ENCODE measurements at regions not wholly inside any gene's neighbourhood (a gene's known extent, or its start where the extent isn't known, plus 50 kb on each side); places are given as distances from the start of the nearest gene placed in this dataset.

DNA sequence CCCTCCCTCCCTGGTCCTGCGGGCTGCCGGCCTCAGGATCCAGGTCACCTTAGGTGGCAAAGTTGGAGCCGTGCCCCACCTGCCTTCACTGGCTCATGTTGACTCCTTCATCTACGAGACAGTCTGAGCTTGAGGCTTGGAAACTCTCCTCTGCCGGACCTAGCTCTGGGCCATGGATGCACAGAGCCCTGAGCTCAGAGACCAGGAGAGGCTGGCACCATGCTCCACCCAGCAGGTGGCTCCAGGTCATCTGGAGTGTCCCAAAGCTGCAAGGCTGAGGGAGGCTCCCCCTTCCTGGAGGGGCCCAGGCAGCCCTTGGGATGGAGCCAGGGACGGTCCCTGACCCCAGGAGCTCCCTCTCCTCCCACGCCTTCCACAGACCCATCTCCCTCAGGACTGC, 81.3 kb downstream of the PDGFA start:
- Histone ChIP-seq H3K9me2 (ENCODE audit: insufficient read depth) (no peaks in the 10 kb centered on the region), H3K27me3 (ENCODE audit: insufficient read depth, low read length) (no peaks in the 10 kb centered on the region), H3K27ac (ENCODE audit: low read depth, low read length) (no peak overlapping the region), H3K4me3 (replicated peaks in 1 of 2; ENCODE audit: low read depth in 1 of 2, low read length in 2 of 2) (no peak overlapping the region), H3K4me1 (ENCODE audit: control insufficient read depth in 1 of 2, insufficient read depth in 2 of 2, low read length in 2 of 2) (peaks cover 2 to 13% of the 10 kb centered on the region in 2 experiments; a peak in 3 of 4 replicates), H3K79me2 (ENCODE audit: insufficient read depth, low read length) (no peaks in the 10 kb centered on the region), H3K4me2 (ENCODE audit: low read length) (no peak overlapping the region), H3K9ac (ENCODE audit: low read length) (no peak overlapping the region), H3K36me3 (ENCODE audit: control insufficient read depth in 1 of 2, insufficient read depth in 2 of 2, low read length in 2 of 2) (no peaks in the 10 kb centered on the region), H4K20me1 (ENCODE audit: insufficient read depth) (no peaks in the 10 kb centered on the region), H3K9me3 (ENCODE audit: control insufficient read depth in 1 of 2, insufficient read depth in 1 of 2, low read depth in 1 of 2, low read length in 2 of 2) (no peaks in the 10 kb centered on the region; a peak in 1 of 4 replicates), H2AFZ (ENCODE audit: low read depth, low read length, poor library complexity, severe bottlenecking) (no peak overlapping the region)
- ATAC-seq (no peak), DNase-seq (ENCODE audit: low read depth, low spot score) (no peak)
- BruUV-seq (replicated peaks): no TSS peak
- intact Hi-C loops (cut with micrococcal nuclease): no loop called here
- POLR2A ChIA-PET: no interaction called here
- CTCF ChIA-PET: no interaction called here
- TF ChIP-seq, protein P1, sequence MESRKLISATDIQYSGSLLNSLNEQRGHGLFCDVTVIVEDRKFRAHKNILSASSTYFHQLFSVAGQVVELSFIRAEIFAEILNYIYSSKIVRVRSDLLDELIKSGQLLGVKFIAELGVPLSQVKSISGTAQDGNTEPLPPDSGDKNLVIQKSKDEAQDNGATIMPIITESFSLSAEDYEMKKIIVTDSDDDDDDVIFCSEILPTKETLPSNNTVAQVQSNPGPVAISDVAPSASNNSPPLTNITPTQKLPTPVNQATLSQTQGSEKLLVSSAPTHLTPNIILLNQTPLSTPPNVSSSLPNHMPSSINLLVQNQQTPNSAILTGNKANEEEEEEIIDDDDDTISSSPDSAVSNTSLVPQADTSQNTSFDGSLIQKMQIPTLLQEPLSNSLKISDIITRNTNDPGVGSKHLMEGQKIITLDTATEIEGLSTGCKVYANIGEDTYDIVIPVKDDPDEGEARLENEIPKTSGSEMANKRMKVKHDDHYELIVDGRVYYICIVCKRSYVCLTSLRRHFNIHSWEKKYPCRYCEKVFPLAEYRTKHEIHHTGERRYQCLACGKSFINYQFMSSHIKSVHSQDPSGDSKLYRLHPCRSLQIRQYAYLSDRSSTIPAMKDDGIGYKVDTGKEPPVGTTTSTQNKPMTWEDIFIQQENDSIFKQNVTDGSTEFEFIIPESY (IDR thresholded peaks at IDR 0.05; ENCODE audit: extremely low read depth, insufficient replicate concordance, low read length): no peak
- TF ChIP-seq, protein P2, sequence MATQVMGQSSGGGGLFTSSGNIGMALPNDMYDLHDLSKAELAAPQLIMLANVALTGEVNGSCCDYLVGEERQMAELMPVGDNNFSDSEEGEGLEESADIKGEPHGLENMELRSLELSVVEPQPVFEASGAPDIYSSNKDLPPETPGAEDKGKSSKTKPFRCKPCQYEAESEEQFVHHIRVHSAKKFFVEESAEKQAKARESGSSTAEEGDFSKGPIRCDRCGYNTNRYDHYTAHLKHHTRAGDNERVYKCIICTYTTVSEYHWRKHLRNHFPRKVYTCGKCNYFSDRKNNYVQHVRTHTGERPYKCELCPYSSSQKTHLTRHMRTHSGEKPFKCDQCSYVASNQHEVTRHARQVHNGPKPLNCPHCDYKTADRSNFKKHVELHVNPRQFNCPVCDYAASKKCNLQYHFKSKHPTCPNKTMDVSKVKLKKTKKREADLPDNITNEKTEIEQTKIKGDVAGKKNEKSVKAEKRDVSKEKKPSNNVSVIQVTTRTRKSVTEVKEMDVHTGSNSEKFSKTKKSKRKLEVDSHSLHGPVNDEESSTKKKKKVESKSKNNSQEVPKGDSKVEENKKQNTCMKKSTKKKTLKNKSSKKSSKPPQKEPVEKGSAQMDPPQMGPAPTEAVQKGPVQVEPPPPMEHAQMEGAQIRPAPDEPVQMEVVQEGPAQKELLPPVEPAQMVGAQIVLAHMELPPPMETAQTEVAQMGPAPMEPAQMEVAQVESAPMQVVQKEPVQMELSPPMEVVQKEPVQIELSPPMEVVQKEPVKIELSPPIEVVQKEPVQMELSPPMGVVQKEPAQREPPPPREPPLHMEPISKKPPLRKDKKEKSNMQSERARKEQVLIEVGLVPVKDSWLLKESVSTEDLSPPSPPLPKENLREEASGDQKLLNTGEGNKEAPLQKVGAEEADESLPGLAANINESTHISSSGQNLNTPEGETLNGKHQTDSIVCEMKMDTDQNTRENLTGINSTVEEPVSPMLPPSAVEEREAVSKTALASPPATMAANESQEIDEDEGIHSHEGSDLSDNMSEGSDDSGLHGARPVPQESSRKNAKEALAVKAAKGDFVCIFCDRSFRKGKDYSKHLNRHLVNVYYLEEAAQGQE (IDR thresholded peaks at IDR 0.05; ENCODE audit: low read depth): no peak
- RAD21 ChIA-PET (ENCODE audit: low non-redundant PET in 1 of 2, low total read pairs in 2 of 2, uncharacterized antibody in 2 of 2, unreplicated experiment in 2 of 2): no interaction called here

DNA sequence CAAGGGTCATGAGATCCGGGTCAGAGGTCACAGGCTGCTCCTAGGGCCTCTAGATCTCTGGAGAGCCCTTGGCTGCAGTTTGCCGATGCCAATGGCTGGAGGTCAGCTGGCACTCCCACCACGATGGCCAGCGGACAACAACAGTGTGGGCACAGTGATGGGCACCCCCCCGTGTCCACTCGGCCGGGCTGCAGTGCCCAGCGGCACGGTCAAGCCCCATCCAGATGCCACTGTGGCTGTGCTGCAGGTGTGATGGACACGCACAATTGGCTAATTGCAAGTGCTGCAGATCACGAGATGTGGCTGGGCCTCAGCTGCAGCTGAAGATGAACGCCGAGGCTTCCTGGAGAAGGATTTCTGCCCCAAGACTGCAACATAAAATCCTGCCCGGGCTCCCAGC, 80.7 kb downstream of the PDGFA start:
- ATAC-seq (no peak), DNase-seq (ENCODE audit: low read depth, low spot score) (no peak)
- H3K9me2 ChIP-seq (ENCODE audit: insufficient read depth): no peaks in the 10 kb centered on the region
- TF ChIP-seq, protein P3, sequence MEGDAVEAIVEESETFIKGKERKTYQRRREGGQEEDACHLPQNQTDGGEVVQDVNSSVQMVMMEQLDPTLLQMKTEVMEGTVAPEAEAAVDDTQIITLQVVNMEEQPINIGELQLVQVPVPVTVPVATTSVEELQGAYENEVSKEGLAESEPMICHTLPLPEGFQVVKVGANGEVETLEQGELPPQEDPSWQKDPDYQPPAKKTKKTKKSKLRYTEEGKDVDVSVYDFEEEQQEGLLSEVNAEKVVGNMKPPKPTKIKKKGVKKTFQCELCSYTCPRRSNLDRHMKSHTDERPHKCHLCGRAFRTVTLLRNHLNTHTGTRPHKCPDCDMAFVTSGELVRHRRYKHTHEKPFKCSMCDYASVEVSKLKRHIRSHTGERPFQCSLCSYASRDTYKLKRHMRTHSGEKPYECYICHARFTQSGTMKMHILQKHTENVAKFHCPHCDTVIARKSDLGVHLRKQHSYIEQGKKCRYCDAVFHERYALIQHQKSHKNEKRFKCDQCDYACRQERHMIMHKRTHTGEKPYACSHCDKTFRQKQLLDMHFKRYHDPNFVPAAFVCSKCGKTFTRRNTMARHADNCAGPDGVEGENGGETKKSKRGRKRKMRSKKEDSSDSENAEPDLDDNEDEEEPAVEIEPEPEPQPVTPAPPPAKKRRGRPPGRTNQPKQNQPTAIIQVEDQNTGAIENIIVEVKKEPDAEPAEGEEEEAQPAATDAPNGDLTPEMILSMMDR (IDR thresholded peaks at IDR 0.05 in 2 of 3, conservative IDR thresholded peaks at IDR 0.05 in 1 of 3; ENCODE audit: borderline replicate concordance in 1 of 3, insufficient read depth in 1 of 3, low read depth in 2 of 3, low read length in 2 of 3): no peak
- TF ChIP-seq CEBPB (IDR thresholded peaks at IDR 0.05; ENCODE audit: low read depth) (no peak), SP1 (IDR thresholded peaks at IDR 0.05; ENCODE audit: low read depth) (no peak), TCF7L2 (IDR thresholded peaks at IDR 0.05; ENCODE audit: borderline replicate concordance, extremely low read depth, insufficient read depth, insufficient read length) (no peak), SRF (IDR thresholded peaks at IDR 0.05; ENCODE audit: low read depth) (no peak), EZH2 (IDR thresholded peaks at IDR 0.05) (no peak), ZNF274 (IDR thresholded peaks at IDR 0.05; ENCODE audit: low read depth, low read length) (no peak), ELF1 (IDR thresholded peaks at IDR 0.05; ENCODE audit: borderline replicate concordance, low read depth) (no peak), CBX3 (IDR thresholded peaks at IDR 0.05; ENCODE audit: low read depth) (no peak), POLR2AphosphoS5 (IDR thresholded peaks at IDR 0.05; ENCODE audit: low read depth, low read length) (no peak), POLR2A (IDR thresholded peaks at IDR 0.05; ENCODE audit: borderline replicate concordance, extremely low read depth, insufficient read depth, insufficient read length) (no peak)
- TF ChIP-seq, protein P4, sequence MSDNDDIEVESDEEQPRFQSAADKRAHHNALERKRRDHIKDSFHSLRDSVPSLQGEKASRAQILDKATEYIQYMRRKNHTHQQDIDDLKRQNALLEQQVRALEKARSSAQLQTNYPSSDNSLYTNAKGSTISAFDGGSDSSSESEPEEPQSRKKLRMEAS (IDR thresholded peaks at IDR 0.05): no peak
- POLR2A ChIA-PET: no interaction called here
- no peaks in the 10 kb centered on the region for H4K20me1 ChIP-seq (ENCODE audit: insufficient read depth)
- no peak overlapping the region for H2AFZ ChIP-seq (ENCODE audit: low read depth, low read length, poor library complexity, severe bottlenecking)
- H3K4me3 ChIP-seq (replicated peaks in 1 of 2; ENCODE audit: low read depth in 1 of 2, low read length in 2 of 2): no peak overlapping the region
- H3K9ac ChIP-seq (ENCODE audit: low read length): no peak overlapping the region
- CTCF ChIA-PET: no interaction called here
- H3K79me2 ChIP-seq (ENCODE audit: insufficient read depth, low read length): no peaks in the 10 kb centered on the region
- no peak overlapping the region for H3K27ac ChIP-seq (ENCODE audit: low read depth, low read length)
- intact Hi-C loops (cut with micrococcal nuclease): no loop called here
- no peak overlapping the region for H3K4me2 ChIP-seq (ENCODE audit: low read length)
- no peaks in the 10 kb centered on the region for H3K27me3 ChIP-seq (ENCODE audit: insufficient read depth, low read length)
- H3K36me3 ChIP-seq (ENCODE audit: control insufficient read depth in 1 of 2, insufficient read depth in 2 of 2, low read length in 2 of 2): no peaks in the 10 kb centered on the region
- peaks cover 2 to 13% of the 10 kb centered on the region in 2 experiments; a peak in 3 of 4 replicates for H3K4me1 ChIP-seq (ENCODE audit: control insufficient read depth in 1 of 2, insufficient read depth in 2 of 2, low read length in 2 of 2)
- H3K9me3 ChIP-seq (ENCODE audit: control insufficient read depth in 1 of 2, insufficient read depth in 1 of 2, low read depth in 1 of 2, low read length in 2 of 2): no peaks in the 10 kb centered on the region; a peak in 1 of 4 replicates
- BruUV-seq (replicated peaks): no TSS peak
- RAD21 ChIA-PET (ENCODE audit: low non-redundant PET in 1 of 2, low total read pairs in 2 of 2, uncharacterized antibody in 2 of 2, unreplicated experiment in 2 of 2): no interaction called here
